ENCODE measurements at regions not wholly inside any gene's neighbourhood (a gene's known extent, or its start where the extent isn't known, plus 50 kb on each side); places are given as distances from the start of the nearest gene placed in this dataset.
"Not testable (repeated sequence)": the region's sequence is repeated elsewhere in the genome, so short reads cannot be mapped to it uniquely, and the experiment has no call there.

DNA sequence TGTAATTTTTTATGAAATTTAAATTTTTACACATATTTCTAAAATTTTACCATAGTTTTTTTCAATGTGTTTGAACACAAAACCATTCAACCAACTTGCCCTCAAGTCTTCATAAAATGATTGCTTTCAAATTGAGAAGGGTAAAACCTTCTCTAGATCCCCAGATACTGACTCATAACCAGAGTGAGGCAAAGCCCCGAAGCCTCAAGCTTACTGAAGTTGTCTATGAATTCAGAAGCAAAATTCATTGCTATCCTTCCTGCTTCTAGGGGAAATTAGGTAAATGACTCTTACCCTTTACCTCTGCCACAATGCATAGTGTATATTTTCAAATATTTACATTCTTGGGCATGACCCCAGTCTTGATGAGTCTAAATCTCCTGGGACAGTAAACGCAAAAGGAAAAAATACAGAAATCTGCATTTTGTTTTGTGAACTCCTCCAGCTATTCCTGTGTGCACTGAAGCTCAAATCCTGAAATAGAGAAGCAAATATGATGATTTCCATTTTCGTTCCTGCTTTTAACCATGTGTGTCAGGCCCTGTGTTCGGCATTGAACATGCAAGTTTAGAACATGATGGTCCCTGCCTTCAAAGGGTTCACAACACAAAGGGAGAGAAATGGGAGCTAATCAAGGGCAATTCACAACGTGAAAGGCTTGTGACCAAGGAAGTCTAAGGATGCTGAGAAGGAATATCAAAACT, 246.3 kb downstream of the SUCLG1 start:
- DNase-seq = no peak

GRCh38 chr2:84209941-84210340, 249.1 kb downstream of the SUCLG1 start:
- no peak for DNase-seq

DNA sequence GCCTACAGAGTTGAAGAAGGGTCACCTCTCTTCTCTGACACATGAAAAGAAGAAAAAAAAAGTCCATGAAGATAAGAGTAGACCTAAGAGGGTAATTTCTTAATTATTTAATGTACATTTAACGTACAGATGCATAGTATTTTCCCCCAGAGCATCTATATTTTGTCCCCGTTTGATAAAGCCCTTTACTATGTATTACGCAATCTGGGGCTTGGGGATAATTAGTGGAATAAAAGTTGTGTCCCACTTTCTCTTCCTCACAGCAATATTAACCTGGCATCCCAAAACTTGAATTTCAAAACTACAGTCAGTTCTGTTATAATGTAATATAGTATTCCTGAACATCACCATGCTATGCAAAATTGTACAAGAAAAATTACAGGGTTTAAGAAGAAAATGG, 254.1 kb downstream of the SUCLG1 start:
- DNase-seq = no peak

DNA sequence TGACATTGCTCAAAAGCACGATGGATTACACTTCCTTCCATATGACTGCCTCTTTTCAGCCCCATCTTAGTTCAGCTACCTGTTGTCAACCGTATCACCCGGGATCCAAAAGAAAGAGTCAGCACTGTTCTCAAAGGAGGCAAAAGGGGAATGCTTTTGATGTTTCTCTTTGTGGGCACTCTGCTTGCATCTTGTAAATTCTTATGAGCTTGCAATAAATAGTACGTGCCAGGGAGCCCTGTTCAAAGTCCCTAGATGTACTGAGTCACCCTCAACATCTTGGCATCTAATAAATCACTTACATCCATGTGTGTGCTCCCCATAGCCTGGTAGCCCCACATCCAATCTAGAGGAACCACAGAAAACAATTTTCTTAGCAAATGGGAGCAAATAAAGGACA, 256.9 kb downstream of the SUCLG1 start:
- DNase-seq = no peak

GRCh38 chr2:84201158-84201557, 257.9 kb downstream of the SUCLG1 start:
- DNase-seq = no peak

- no peak for DNase-seq
These were observed 261.2 kb downstream of the SUCLG1 start for GRCh38 chr2:84197901-84198300.

GRCh38 chr2:84194949-84195644, 264.0 kb downstream of the SUCLG1 start:
- DNase-seq = no peak

- no peak for DNase-seq
These were observed 264.9 kb downstream of the SUCLG1 start for GRCh38 chr2:84194181-84194580.

DNA sequence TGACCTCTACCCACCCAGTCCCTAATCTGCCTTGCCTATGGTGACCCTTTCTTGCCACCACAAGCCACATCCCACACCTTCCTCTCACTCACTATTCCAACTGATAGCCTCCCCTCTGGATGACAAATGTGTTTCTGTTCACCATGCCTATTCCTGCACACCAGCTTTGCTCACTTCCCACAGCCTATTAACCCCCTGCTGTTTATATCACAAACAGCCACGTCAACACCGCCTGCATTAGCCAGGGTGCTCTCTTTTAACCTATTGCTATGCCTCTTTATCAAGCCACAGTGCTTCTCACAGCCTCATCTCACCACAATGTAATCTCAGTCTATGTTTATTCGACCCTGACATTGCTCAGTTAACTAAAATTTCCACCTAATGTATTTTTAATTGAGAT, 271.8 kb downstream of the SUCLG1 start:
- no peak for DNase-seq

GRCh38 chr2:84181927-84182326, 277.2 kb downstream of the SUCLG1 start:
- no peak for DNase-seq

- no peak for DNase-seq
These were observed 281.3 kb downstream of the SUCLG1 start for GRCh38 chr2:84177733-84178132.

GRCh38 chr2:84175970-84176369, 283.1 kb downstream of the SUCLG1 start:
- DNase-seq = no peak

DNA sequence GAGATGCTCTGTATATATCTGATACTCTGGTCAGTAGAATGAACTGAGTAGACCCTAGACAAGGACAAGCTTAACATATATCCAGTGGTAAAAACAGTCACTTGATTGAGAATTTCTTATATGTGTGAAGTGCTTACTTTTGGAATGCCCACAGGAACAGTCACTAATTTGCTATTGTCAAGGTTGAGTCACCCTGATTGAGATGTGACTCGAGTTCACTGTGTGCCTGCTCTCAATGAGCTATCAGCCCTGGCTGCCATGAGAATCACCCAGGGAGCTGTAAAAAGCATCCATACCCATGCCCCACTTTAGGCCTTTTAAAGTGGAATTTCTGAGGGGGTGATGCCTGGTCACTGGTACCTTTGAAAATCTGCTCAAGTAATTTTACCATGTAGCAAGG, 283.7 kb downstream of the SUCLG1 start:
- DNase-seq = no peak

- no peak for DNase-seq
These were observed 286.0 kb downstream of the SUCLG1 start for GRCh38 chr2:84173041-84173440.

DNA sequence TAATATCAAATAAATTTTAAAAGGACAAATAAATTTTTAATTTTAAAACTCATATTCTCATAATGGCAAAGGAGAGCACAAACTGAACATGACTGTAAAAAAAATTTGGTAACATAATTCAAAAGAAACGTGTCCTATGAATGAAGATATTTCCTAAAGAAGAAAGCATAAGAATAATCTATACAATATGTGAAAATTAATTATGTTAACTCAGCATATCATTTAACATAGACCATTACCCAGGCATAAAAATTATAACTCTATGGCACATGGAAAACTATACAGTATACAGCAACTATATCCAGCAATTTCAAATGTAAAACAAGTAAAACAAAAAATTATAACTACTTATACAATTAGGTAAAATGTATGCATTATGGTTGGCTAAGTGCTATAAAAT, 288.1 kb downstream of the SUCLG1 start:
- DNase-seq = no peak

GRCh38 chr2:84169871-84170270, 289.2 kb downstream of the SUCLG1 start:
- DNase-seq = no peak

DNA sequence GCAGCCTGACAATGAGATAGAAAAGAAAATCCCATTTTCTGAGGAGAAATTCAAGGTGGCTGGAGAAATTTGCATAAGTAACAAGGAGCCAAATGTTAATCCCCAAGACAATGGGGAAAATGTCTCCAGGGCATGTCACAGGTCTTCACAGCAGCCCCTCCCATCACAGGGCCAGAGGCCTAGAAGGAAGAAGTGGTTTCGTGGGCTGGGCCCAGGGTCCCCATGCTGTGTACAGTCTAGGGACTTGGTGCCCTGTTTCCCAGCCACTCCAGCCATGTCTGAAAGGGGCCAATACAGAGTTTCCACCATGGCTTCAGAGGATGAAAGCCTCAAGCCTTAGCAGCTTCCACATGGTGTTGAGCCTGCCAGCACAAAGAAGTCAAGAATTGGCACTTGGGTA, 290.5 kb downstream of the SUCLG1 start:
- not testable (repeated sequence) for DNase-seq

DNA sequence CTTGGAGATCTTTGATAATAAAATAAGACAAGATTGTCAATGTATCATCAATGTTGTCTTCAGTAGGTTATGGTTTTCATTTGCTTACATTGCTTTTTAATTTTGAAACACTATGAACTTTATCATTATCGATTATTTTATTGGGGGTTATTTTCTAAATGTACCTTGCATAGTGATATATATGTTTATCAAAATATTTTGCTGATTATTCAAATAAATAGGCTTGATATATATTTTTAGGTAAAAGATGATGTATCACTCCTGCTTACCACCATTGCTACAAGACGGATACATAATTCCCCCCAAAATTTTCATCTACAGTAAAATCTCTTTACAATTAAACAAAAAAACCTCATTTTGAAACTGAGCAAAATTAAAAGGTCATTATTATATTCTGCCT, 293.8 kb downstream of the SUCLG1 start:
- no peak for DNase-seq

DNA sequence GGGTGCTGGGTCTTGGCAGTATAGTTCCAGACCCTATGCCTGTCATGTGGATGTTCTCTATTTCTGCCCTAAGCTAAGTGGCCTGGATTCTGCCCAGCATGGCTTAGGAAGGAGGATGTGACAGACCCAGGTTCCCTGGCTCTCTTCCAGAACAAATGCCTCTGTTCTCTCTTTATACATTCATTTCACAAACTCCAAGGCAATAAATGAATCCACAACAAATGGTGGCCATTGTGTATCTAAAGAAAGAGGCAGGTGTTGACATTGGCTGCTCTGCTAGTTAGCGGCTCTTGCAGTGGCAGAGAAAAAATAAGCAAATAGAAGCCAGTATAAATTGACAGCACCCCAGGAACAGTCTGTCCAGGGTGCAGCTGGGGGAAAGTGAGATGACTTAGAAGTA, 298.6 kb downstream of the SUCLG1 start:
- no peak for DNase-seq

DNA sequence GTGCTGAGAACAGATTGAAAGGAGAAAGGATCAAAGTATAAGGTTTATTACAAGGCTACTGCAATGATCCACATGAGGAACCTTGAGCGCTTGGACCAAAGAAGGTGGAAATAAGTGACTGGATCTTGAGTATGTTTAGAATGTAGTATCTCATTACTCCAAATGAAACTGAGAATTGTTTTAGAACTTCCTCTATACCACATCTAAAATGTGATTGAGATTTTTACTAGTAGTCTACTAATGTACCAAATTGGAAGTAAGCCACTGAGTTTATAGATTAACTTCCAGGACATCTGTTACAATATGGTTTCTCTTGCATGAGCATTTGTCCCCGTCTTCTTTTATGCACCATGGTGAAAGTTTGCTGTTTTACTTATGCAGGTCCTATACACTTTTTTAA, 300.5 kb downstream of the SUCLG1 start:
- DNase-seq = no peak

DNA sequence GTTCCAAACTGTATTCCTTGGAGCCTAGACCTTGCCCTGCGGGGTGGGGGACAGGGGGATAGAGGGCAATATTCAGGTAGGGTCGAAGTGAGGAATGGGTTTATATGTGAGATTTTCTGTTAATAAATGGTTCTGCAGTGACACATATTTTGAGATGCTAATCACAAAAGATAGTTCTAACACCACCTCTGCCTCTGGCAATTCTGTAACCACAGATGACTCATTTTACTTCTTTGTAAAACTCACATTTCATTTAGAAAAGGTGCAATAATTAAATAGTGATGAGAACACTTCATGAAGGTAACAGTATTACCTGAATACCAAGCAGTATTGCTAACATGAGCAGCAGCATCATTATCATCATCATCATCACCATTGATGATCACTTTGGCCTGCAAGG, 306.6 kb downstream of the SUCLG1 start:
- no peak for DNase-seq

DNA sequence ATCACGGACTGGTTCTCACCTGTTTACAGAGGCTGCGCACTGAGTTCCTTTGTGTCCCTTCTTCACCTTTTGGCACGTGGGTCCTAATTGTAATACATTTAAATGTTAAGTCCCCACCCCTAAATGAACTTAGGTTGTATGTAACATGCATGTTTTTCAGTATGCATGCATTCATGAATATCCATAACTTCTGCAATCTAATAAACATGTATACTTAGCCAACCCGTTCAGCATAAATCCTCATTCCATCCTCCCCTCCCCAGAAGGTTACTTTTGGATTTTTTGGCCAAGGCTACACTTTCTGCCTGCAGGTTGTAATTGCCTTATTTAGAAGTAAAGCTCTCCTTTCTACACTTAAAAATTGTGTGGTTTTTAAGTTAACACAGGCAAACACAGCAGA, 314.7 kb downstream of the SUCLG1 start:
- DNase-seq = no peak

DNA sequence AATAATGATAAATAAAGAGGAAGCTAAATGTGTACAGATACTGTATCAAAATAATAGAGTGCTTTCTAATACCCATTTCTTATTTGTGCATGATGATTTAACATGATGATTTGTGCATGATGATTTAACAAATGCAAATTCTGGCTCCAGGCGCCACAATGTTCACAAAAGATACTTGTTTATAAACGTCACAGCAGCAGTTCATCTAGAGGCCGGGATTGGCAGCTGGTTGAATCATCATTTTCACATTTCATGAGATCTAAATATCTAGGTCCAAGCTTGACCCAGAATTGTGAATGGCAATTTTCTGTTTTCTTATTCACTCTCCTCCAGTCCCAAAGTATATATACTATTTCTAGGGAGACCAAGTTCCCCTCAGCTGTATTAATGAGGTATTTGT, 322.0 kb downstream of the SUCLG1 start:
- no peak for DNase-seq

DNA sequence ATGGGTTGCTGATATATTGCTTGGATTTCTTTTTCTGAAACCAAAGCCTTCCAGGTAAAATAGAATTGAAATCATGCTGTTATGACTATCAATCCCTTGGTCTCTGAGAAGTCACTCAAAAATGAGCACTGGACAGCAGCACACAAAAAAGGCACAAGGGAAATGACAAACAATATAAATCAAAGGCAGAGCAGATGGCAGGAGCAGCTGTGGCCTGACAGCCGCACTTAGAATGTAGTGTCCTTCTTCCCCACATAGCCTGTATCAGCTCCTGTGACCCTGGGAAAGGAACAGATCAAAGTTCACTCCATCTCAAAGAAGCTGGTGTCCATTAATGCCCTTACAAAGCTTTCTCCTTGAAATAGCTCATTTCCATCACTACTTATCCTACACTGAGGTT, 326.7 kb downstream of the SUCLG1 start:
- no peak for DNase-seq

DNA sequence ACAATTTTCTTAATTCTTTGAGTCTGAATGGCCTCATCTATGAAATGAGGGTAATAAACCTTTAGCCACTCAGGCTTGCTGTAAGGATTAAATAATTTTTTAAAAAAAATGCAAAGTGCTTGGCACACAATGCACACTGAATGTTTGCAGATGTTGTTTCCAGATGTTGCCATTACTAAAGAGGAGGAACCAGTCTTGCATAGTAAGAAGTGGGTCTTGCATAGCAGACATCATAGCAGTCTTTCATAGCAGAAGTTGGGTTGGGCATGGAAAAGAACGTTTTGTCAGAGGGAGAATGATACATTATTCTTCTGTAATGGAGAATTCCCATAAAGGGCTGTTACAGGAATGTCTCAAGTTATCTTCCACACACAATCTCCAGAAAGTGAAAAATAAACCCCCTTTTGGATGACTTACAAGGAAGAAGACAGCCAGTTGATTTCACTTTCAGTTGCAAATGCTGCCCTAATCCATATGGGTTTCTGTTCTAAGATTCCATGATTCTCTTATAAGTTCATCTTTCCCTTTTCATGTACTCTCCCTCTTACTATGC, 327.7 kb downstream of the SUCLG1 start:
- DNase-seq = no peak

Measured in NCI-H187 treated with DMSO at 0.1 percent for 48 hours (cell line).